Suprapubic skin (tissue), 4 donors: ENCODE measurements at regions not wholly inside any gene's neighbourhood (a gene's known extent, or its start where the extent isn't known, plus 50 kb on each side); places are given as distances from the start of the nearest gene placed in this dataset.

Experiments
- CTCF ChIP-seq, 2 donors: fragments of 200-600 bp in 1 of 2; fragments of 450-650 bp in 1 of 2; sonication (generic) in 1 of 2; IDR thresholded peaks; one replicate each; pipeline ENCODE4 v1.5.1; 2016 to 2019; ENCODE audit warnings: antibody characterized with exemption in 2 of 2, mild to moderate bottlenecking in 1 of 2, moderate library complexity in 1 of 2
- EP300 ChIP-seq: sonication (generic); formaldehyde crosslinking; IDR thresholded peaks from one replicate; pipeline ENCODE4 v1.6.1; 2017; ENCODE audit warnings: antibody characterized with exemption
- POLR2A ChIP-seq, 2 donors: fragments of 450-650 bp; IDR thresholded peaks; one replicate each; pipeline ENCODE4 v1.6.1; 2017; ENCODE audit warnings: antibody characterized with exemption in 2 of 2, mild to moderate bottlenecking in 2 of 2, moderate library complexity in 2 of 2
- POLR2AphosphoS5 ChIP-seq, 3 donors: sonication (generic); formaldehyde crosslinking; IDR thresholded peaks; one replicate each; pipeline ENCODE4 v1.6.1; 2017; ENCODE audit warnings: antibody characterized with exemption in 3 of 3

- TF ChIP-seq CTCF (IDR thresholded peaks at IDR 0.05) = no peak
- TF ChIP-seq POLR2AphosphoS5 (IDR thresholded peaks at IDR 0.05) = no peak
- no peak for TF ChIP-seq POLR2A (IDR thresholded peaks at IDR 0.05)
- TF ChIP-seq EP300 = no peak
Measured at GRCh38 chr3:8343058-8343457, 158.6 kb upstream of the LMCD1 start.
